SK-N-SH treated with all-trans-retinoic acid at 6 μM for 48 hours (cell line): ENCODE measurements at regions not wholly inside any gene's neighbourhood (a gene's known extent, or its start where the extent isn't known, plus 50 kb on each side); places are given as distances from the start of the nearest gene placed in this dataset.

Source experiments
- ATAC-seq: fragments of 200-7000 bp; cut with Tn5 transposase; 3 replicates; pipeline ENCODE4 v1.9.1; 2020; ENCODE audit warnings: mild to moderate bottlenecking, moderate library complexity
- ARNTL ChIP-seq: fragments of 450-650 bp; formaldehyde crosslinking; IDR thresholded peaks from 2 replicates; pipeline ENCODE4 v1.5.0; 2020; ENCODE audit warnings: low read depth, mild to moderate bottlenecking, moderate library complexity, borderline replicate concordance
- CSDC2 ChIP-seq: fragments of 250-450 bp; sonication (Bioruptor Pico); IDR thresholded peaks from 2 replicates; pipeline ENCODE4 v1.5.0; 2020; ENCODE audit warnings: mild to moderate bottlenecking, moderate library complexity
- ESRRG ChIP-seq: fragments of 250-450 bp; sonication (Bioruptor Pico); IDR thresholded peaks from 2 replicates; pipeline ENCODE4 v1.6.1; 2021; ENCODE audit warnings: mild to moderate bottlenecking
- GLIS3 ChIP-seq: fragments of 250-450 bp; sonication (Bioruptor Pico); IDR thresholded peaks from 2 replicates; pipeline ENCODE4 v1.5.0; 2020; ENCODE audit warnings: mild to moderate bottlenecking, moderate library complexity
- ISL1 ChIP-seq: fragments of 250-450 bp; sonication (Bioruptor Pico); IDR thresholded peaks from 2 replicates; pipeline ENCODE4 v2.1.2; 2022; ENCODE audit warnings: mild to moderate bottlenecking, moderate library complexity
- OSR1 ChIP-seq: fragments of 250-450 bp; sonication (Bioruptor Pico); IDR thresholded peaks from 2 replicates; pipeline ENCODE4 v1.8.0; 2022; ENCODE audit warnings: moderate library complexity, mild to moderate bottlenecking, inconsistent platforms
- PPARA ChIP-seq: fragments of 250-450 bp; sonication (Bioruptor Pico); IDR thresholded peaks from 2 replicates; pipeline ENCODE4 v1.5.0; 2020; ENCODE audit warnings: mild to moderate bottlenecking, borderline replicate concordance
- RARB ChIP-seq: fragments of 250-450 bp; sonication (Bioruptor Pico); IDR thresholded peaks from 2 replicates; pipeline ENCODE4 v1.8.0; 2021; ENCODE audit warnings: mild to moderate bottlenecking, moderate library complexity
- SNAI2 ChIP-seq: fragments of 250-450 bp; sonication (Bioruptor Pico); IDR thresholded peaks from 2 replicates; pipeline ENCODE4 v1.5.0; 2020; ENCODE audit warnings: mild to moderate bottlenecking, moderate library complexity
- TCF4 ChIP-seq: fragments of 250-450 bp; sonication (Bioruptor Pico); IDR thresholded peaks from 2 replicates; pipeline ENCODE4 v1.8.0; 2021; ENCODE audit warnings: mild to moderate bottlenecking, moderate library complexity, borderline replicate concordance
- TOX ChIP-seq: fragments of 250-450 bp; sonication (Bioruptor Pico); IDR thresholded peaks from 2 replicates; pipeline ENCODE4 v1.8.0; 2021; ENCODE audit warnings: mild to moderate bottlenecking, moderate library complexity, borderline replicate concordance
- TSHZ2 ChIP-seq: fragments of 250-450 bp; sonication (Bioruptor Pico); IDR thresholded peaks from 2 replicates; pipeline ENCODE4 v1.5.0; 2020; ENCODE audit warnings: mild to moderate bottlenecking, moderate library complexity
- ZC3H10 ChIP-seq: fragments of 250-450 bp; sonication (Bioruptor Pico); IDR thresholded peaks from 2 replicates; pipeline ENCODE4 v1.5.1; 2021; ENCODE audit warnings: mild to moderate bottlenecking, moderate library complexity
- ZFP3 ChIP-seq: fragments of 250-450 bp; sonication (Bioruptor Pico); IDR thresholded peaks from 2 replicates; pipeline ENCODE4 v1.5.0; 2020; ENCODE audit warnings: mild to moderate bottlenecking, moderate library complexity
- ZFP30 ChIP-seq: fragments of 450-650 bp; formaldehyde crosslinking; IDR thresholded peaks from 2 replicates; pipeline ENCODE4 v1.5.0; 2022; ENCODE audit warnings: mild to moderate bottlenecking, moderate library complexity
- ZNF565 ChIP-seq: fragments of 450-650 bp; formaldehyde crosslinking; conservative IDR thresholded peaks from 2 replicates; pipeline ENCODE4 v1.5.0; 2020; ENCODE audit warnings: low read depth, mild to moderate bottlenecking, moderate library complexity
- ZNF70 ChIP-seq: fragments of 450-650 bp; formaldehyde crosslinking; IDR thresholded peaks from 2 replicates; pipeline ENCODE4 v1.5.0; 2020; ENCODE audit warnings: mild to moderate bottlenecking, moderate library complexity
- ZNF8 ChIP-seq: fragments of 450-650 bp; formaldehyde crosslinking; IDR thresholded peaks from 2 replicates; pipeline ENCODE4 v1.5.0; 2020; ENCODE audit warnings: mild to moderate bottlenecking, moderate library complexity
- TF ChIP-seq, protein P1 (sequence below): fragments of 250-450 bp; sonication (Bioruptor Pico); IDR thresholded peaks from 2 replicates; pipeline ENCODE4 v1.8.0; 2020; ENCODE audit warnings: mild to moderate bottlenecking, moderate library complexity, borderline replicate concordance
- TF ChIP-seq, protein P2 (sequence below): fragments of 250-450 bp; sonication (Bioruptor Pico); IDR thresholded peaks from 2 replicates; pipeline ENCODE4 v1.5.1; 2021; ENCODE audit warnings: mild to moderate bottlenecking, moderate library complexity
- TF ChIP-seq, protein P3 (sequence below): fragments of 250-450 bp; sonication (Bioruptor Pico); IDR thresholded peaks from 2 replicates; pipeline ENCODE4 v1.5.1; 2020; ENCODE audit warnings: low read depth, mild to moderate bottlenecking, moderate library complexity

DNA sequence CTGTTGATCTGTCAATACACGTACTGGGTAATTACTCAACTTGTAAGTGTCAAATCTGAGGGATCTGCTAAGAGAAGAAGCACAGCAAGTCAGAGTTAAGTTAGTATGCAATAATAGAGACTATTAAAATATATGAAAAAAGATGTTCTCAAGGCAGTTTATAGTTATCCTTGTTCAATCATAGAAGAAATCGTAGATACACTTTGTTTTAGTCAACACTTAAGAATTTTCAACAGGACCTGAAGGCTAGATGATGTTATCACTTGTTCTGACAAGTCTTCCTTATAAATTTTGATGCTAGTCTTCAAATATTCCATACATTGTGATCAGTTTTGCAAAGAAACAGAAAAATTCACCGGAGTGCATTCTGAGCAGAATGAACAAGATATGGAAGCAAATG is 91.1 kb upstream of the KCNQ5 start (continued):
- TF ChIP-seq OSR1 (CRISPR knock-in tag) (no peak), ZFP3 (CRISPR knock-in tag) (no peak), ZNF70 (CRISPR knock-in tag) (no peak)

DNA sequence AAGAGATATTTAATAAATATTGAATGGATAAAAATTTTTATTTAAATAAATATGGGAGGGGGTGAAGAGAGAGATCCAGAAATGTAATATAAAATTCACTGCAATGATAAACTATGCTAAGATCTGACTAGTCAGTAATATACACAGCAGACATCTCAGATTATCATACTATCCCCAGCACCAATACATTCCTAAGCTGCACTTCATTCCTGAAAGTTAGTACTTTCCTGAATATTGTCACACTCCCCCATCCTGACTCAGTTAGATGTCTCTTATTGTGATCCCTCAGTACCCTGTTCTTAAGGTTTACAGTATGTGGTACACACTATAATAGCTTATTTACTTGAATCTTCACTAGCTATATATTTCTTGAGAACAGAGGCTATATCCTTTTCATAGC is 88.3 kb upstream of the KCNQ5 start:
- ATAC-seq, result peak; percentile 84

GRCh38 chr6:72534236-72534635 is 87.6 kb upstream of the KCNQ5 start:
- no peak for TF ChIP-seq ZNF70 (CRISPR knock-in tag)
- TF ChIP-seq OSR1 (CRISPR knock-in tag), result no peak
- no peak for TF ChIP-seq ZFP30 (CRISPR knock-in tag)
- TF ChIP-seq ESRRG (CRISPR knock-in tag), result no peak
- no peak for TF ChIP-seq PPARA (CRISPR knock-in tag)
- TF ChIP-seq ZFP3 (CRISPR knock-in tag), result no peak
- TF ChIP-seq ISL1 (CRISPR knock-in tag), result no peak
- TF ChIP-seq, protein P1, sequence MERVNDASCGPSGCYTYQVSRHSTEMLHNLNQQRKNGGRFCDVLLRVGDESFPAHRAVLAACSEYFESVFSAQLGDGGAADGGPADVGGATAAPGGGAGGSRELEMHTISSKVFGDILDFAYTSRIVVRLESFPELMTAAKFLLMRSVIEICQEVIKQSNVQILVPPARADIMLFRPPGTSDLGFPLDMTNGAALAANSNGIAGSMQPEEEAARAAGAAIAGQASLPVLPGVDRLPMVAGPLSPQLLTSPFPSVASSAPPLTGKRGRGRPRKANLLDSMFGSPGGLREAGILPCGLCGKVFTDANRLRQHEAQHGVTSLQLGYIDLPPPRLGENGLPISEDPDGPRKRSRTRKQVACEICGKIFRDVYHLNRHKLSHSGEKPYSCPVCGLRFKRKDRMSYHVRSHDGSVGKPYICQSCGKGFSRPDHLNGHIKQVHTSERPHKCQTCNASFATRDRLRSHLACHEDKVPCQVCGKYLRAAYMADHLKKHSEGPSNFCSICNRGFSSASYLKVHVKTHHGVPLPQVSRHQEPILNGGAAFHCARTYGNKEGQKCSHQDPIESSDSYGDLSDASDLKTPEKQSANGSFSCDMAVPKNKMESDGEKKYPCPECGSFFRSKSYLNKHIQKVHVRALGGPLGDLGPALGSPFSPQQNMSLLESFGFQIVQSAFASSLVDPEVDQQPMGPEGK, result no peak
- no peak for TF ChIP-seq ZNF8
- TF ChIP-seq, protein P2, sequence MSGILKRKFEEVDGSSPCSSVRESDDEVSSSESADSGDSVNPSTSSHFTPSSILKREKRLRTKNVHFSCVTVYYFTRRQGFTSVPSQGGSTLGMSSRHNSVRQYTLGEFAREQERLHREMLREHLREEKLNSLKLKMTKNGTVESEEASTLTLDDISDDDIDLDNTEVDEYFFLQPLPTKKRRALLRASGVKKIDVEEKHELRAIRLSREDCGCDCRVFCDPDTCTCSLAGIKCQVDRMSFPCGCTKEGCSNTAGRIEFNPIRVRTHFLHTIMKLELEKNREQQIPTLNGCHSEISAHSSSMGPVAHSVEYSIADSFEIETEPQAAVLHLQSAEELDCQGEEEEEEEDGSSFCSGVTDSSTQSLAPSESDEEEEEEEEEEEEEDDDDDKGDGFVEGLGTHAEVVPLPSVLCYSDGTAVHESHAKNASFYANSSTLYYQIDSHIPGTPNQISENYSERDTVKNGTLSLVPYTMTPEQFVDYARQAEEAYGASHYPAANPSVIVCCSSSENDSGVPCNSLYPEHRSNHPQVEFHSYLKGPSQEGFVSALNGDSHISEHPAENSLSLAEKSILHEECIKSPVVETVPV (CRISPR knock-in tag), result no peak
- TF ChIP-seq, all 23 proteins: peak for 0
- ATAC-seq, result no peak

More for the DNA sequence above, 88.3 kb upstream of the KCNQ5 start:
- TF ChIP-seq OSR1 (CRISPR knock-in tag), result no peak
- TF ChIP-seq ZFP30 (CRISPR knock-in tag), result no peak
- TF ChIP-seq ZNF8, result no peak
- TF ChIP-seq TSHZ2 (CRISPR knock-in tag), result no peak
- TF ChIP-seq ISL1 (CRISPR knock-in tag), result no peak
- no peak for TF ChIP-seq TOX (CRISPR knock-in tag)
- TF ChIP-seq, all 23 proteins: peak for 0

DNA sequence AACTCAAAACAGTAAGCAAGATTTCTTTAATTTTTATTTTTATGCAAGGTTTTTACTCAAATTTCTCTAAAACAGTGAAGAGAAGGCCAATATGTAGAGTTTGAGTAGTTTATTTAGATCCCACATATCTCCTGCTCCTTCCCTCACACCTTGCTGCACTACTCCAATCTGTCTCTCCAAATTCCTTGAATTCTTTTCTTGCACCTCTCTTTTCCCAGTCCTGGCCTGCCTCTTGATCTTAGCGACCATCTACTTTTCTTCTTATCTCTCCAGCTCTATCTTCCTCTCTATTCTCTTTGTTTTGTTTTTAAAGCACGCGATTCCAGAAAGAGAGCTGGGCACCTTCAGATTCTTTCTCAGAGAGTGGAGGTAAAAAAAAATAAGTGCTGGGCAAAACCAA is 86.7 kb upstream of the KCNQ5 start:
- TF ChIP-seq ZC3H10 (no peak), TOX (CRISPR knock-in tag) (no peak), ZFP30 (CRISPR knock-in tag) (no peak), GLIS3 (CRISPR knock-in tag) (no peak), TCF4 (no peak), ZFP3 (CRISPR knock-in tag) (no peak), ESRRG (CRISPR knock-in tag) (no peak), ARNTL (no peak), CSDC2 (CRISPR knock-in tag) (no peak), RARB (no peak), ZNF565 (CRISPR knock-in tag) (no peak), SNAI2 (CRISPR knock-in tag) (no peak)
- TF ChIP-seq, protein P1, result no peak
- TF ChIP-seq, protein P3, sequence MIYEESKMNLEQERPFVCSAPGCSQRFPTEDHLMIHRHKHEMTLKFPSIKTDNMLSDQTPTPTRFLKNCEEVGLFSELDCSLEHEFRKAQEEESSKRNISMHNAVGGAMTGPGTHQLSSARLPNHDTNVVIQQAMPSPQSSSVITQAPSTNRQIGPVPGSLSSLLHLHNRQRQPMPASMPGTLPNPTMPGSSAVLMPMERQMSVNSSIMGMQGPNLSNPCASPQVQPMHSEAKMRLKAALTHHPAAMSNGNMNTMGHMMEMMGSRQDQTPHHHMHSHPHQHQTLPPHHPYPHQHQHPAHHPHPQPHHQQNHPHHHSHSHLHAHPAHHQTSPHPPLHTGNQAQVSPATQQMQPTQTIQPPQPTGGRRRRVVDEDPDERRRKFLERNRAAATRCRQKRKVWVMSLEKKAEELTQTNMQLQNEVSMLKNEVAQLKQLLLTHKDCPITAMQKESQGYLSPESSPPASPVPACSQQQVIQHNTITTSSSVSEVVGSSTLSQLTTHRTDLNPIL (CRISPR knock-in tag), result no peak
- no peak for ATAC-seq
